Liver (tissue), 8 donors: ENCODE measurements at regions not wholly inside any gene's neighbourhood (a gene's known extent, or its start where the extent isn't known, plus 50 kb on each side); places are given as distances from the start of the nearest gene placed in this dataset.

Source experiments
- DNase-seq: peaks from one replicate; pipeline ENCODE4 v3.0.0-alpha.2; 2017; ENCODE audit warnings: low spot score
- H3K27ac ChIP-seq, 2 donors: one replicate each; pipeline ENCODE4 v1.7.0; 2013; ENCODE audit warnings: inconsistent platforms in 2 of 2, low read length in 2 of 2, control low read depth in 1 of 2, low read depth in 1 of 2, mild to moderate bottlenecking in 1 of 2
- H3K27me3 ChIP-seq, 4 donors: one replicate each; pipeline versions ENCODE4 v1.6.1 to v1.7.0; 2013; ENCODE audit warnings: low read length in 3 of 4, inconsistent platforms in 1 of 4, mild to moderate bottlenecking in 1 of 4, moderate library complexity in 1 of 4; ENCODE audit not compliant: control insufficient read depth in 4 of 4, insufficient read depth in 4 of 4
- H3K36me3 ChIP-seq, 4 donors: one replicate each; pipeline versions ENCODE4 v1.6.1 to v1.7.0; 2013; ENCODE audit warnings: low read length in 3 of 4, mild to moderate bottlenecking in 3 of 4, low read depth in 1 of 4, moderate library complexity in 1 of 4; ENCODE audit not compliant: control insufficient read depth in 4 of 4, insufficient read depth in 3 of 4
- H3K4me1 ChIP-seq, 4 donors: one replicate each; pipeline versions ENCODE4 v1.6.1 to v1.7.0; 2013; ENCODE audit warnings: low read length in 3 of 4, mild to moderate bottlenecking in 3 of 4, moderate library complexity in 1 of 4; ENCODE audit not compliant: control insufficient read depth in 4 of 4, insufficient read depth in 4 of 4
- H3K4me3 ChIP-seq, 3 donors: one replicate each; pipeline versions ENCODE4 v1.6.1 to v1.7.0; 2013; ENCODE audit warnings: low read length in 3 of 3, control low read depth in 1 of 3, low read depth in 1 of 3, mild to moderate bottlenecking in 1 of 3
- H3K9ac ChIP-seq, 2 donors: one replicate each; pipeline ENCODE4 v1.7.0; 2013; ENCODE audit warnings: low read length in 2 of 2, mild to moderate bottlenecking in 2 of 2, moderate library complexity in 2 of 2, control low read depth in 1 of 2, low read depth in 1 of 2
- H3K9me3 ChIP-seq, 4 donors: one replicate each; pipeline versions ENCODE4 v1.6.1 to v1.7.0; 2013; ENCODE audit warnings: low read length in 3 of 4; ENCODE audit not compliant: control insufficient read depth in 4 of 4
- EGR1 ChIP-seq, 2 donors: IDR thresholded peaks; 2 replicates each; pipeline ENCODE4 v1.6.1; 2016 to 2018; ENCODE audit warnings: antibody characterized with exemption in 2 of 2, low read depth in 2 of 2
- FOXA1 ChIP-seq: IDR thresholded peaks from 2 replicates; pipeline ENCODE4 v1.6.1; 2016; ENCODE audit warnings: antibody characterized with exemption
- FOXA2 ChIP-seq: IDR thresholded peaks from 2 replicates; pipeline ENCODE4 v1.6.1; 2016; ENCODE audit warnings: antibody characterized with exemption
- GABPA ChIP-seq, 2 donors: IDR thresholded peaks in 1 of 2; conservative IDR thresholded peaks in 1 of 2; 2 replicates each; pipeline ENCODE4 v1.6.1; 2016; ENCODE audit warnings: antibody characterized with exemption in 2 of 2, mild to moderate bottlenecking in 1 of 2, moderate library complexity in 1 of 2
- HNF4A ChIP-seq, 2 donors: conservative IDR thresholded peaks; 2 replicates each; pipeline ENCODE4 v1.6.1; 2016; ENCODE audit warnings: antibody characterized with exemption in 2 of 2, mild to moderate bottlenecking in 2 of 2
- HNF4G ChIP-seq: IDR thresholded peaks from 2 replicates; pipeline ENCODE4 v1.6.1; 2016; ENCODE audit warnings: antibody characterized with exemption
- JUND ChIP-seq, 2 donors: IDR thresholded peaks; 2 replicates each; pipeline ENCODE4 v1.6.1; 2016; ENCODE audit warnings: antibody characterized with exemption in 2 of 2
- NR2F2 ChIP-seq: IDR thresholded peaks from 2 replicates; pipeline ENCODE4 v1.6.1; 2016; ENCODE audit warnings: antibody characterized with exemption
- RAD21 ChIP-seq, 2 donors: IDR thresholded peaks; 2 replicates each; pipeline ENCODE4 v1.6.1; 2016; ENCODE audit warnings: antibody characterized with exemption in 2 of 2, mild to moderate bottlenecking in 2 of 2
- RXRA ChIP-seq, 2 donors: IDR thresholded peaks; 2 replicates each; pipeline ENCODE4 v1.6.1; 2017 to 2018; ENCODE audit warnings: antibody characterized with exemption in 2 of 2, mild to moderate bottlenecking in 1 of 2
- SP1 ChIP-seq: IDR thresholded peaks from 2 replicates; pipeline ENCODE4 v1.6.1; 2018; ENCODE audit warnings: antibody characterized with exemption, mild to moderate bottlenecking
- TAF1 ChIP-seq: conservative IDR thresholded peaks from 2 replicates; pipeline ENCODE4 v1.6.1; 2016; ENCODE audit warnings: antibody characterized with exemption, mild to moderate bottlenecking
- YY1 ChIP-seq: IDR thresholded peaks from 2 replicates; pipeline ENCODE4 v1.6.1; 2016; ENCODE audit warnings: antibody characterized with exemption, mild to moderate bottlenecking
- WGBS: extraction: QIAGEN DNeasy Blood & Tissue Kit; methylation state at CpG from one replicate; pipeline ENCODE4 v1.1.7; 2013; 5-methylcytosine and 5-hydroxymethylcytosine counted together
- TF ChIP-seq, protein P1 (sequence below): IDR thresholded peaks from 2 replicates; pipeline ENCODE4 v1.6.1; 2016; ENCODE audit warnings: antibody characterized with exemption, mild to moderate bottlenecking
- TF ChIP-seq, protein P2 (sequence below): IDR thresholded peaks from 2 replicates; pipeline ENCODE4 v1.6.1; 2016; ENCODE audit warnings: antibody characterized with exemption
- TF ChIP-seq, protein P3 (sequence below): fragments of 150-350 bp; IDR thresholded peaks from 2 replicates; pipeline ENCODE4 v1.5.1; 2017; ENCODE audit warnings: improper control_type of control experiment, low read depth, low read length; ENCODE audit not compliant: missing input control
- TF ChIP-seq, protein P4 (sequence below): IDR thresholded peaks from 2 replicates; pipeline ENCODE4 v1.6.1; 2016; ENCODE audit warnings: antibody characterized with exemption
- TF ChIP-seq, protein P5 (sequence below): IDR thresholded peaks from 2 replicates; pipeline ENCODE4 v1.6.1; 2016; ENCODE audit warnings: antibody characterized with exemption
- donor health status: healthy.
- donor health status: healthy.
- donor health status: healthy.
- donor health status: healthy.
- donor health status: healthy.

DNA sequence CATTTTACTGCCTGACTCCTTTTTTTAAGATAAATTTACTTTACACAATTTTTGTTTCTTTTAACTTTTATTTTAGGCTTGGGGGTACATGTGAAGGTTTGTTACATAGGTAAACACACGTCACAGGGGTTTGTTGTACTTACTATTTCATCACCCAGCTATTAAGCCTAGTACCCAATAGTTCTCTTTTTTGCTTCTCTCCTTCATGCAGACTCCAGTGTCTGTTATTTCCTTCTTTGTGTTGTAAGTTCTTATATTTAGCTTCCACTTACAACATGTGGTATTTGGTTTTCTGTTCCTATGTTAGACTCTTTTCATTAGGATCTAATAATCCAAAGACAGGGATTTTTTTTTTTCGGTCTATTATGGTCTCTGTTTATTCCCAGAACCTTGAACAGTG is 83.5 kb upstream of the CCN6 start:
- Histone ChIP-seq H3K9me3 (no peaks in the 10 kb centered on the region), H3K27ac (no peak overlapping the region), H3K4me1 (no peaks in the 10 kb centered on the region), H3K27me3 (peaks cover 0 to 3% (median 0%) of the 10 kb centered on the region in 4 donors), H3K9ac (no peak overlapping the region), H3K36me3 (no peaks in the 10 kb centered on the region), H3K4me3 (no peak overlapping the region)
- TF ChIP-seq FOXA2 (no peak), RAD21 (IDR thresholded peaks at IDR 0.05) (no peak), GABPA (IDR thresholded peaks at IDR 0.05 in 1 of 2, conservative IDR thresholded peaks at IDR 0.05 in 1 of 2) (no peak), EGR1 (IDR thresholded peaks at IDR 0.05; ENCODE audit: low read depth in 2 of 2) (no peak), HNF4G (no peak), JUND (IDR thresholded peaks at IDR 0.05) (no peak), RXRA (IDR thresholded peaks at IDR 0.05) (no peak), TAF1 (no peak), FOXA1 (no peak), SP1 (no peak), NR2F2 (no peak), HNF4A (conservative IDR thresholded peaks at IDR 0.05) (no peak), YY1 (no peak)
- TF ChIP-seq, protein P1, sequence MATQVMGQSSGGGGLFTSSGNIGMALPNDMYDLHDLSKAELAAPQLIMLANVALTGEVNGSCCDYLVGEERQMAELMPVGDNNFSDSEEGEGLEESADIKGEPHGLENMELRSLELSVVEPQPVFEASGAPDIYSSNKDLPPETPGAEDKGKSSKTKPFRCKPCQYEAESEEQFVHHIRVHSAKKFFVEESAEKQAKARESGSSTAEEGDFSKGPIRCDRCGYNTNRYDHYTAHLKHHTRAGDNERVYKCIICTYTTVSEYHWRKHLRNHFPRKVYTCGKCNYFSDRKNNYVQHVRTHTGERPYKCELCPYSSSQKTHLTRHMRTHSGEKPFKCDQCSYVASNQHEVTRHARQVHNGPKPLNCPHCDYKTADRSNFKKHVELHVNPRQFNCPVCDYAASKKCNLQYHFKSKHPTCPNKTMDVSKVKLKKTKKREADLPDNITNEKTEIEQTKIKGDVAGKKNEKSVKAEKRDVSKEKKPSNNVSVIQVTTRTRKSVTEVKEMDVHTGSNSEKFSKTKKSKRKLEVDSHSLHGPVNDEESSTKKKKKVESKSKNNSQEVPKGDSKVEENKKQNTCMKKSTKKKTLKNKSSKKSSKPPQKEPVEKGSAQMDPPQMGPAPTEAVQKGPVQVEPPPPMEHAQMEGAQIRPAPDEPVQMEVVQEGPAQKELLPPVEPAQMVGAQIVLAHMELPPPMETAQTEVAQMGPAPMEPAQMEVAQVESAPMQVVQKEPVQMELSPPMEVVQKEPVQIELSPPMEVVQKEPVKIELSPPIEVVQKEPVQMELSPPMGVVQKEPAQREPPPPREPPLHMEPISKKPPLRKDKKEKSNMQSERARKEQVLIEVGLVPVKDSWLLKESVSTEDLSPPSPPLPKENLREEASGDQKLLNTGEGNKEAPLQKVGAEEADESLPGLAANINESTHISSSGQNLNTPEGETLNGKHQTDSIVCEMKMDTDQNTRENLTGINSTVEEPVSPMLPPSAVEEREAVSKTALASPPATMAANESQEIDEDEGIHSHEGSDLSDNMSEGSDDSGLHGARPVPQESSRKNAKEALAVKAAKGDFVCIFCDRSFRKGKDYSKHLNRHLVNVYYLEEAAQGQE: no peak
- TF ChIP-seq, protein P2, sequence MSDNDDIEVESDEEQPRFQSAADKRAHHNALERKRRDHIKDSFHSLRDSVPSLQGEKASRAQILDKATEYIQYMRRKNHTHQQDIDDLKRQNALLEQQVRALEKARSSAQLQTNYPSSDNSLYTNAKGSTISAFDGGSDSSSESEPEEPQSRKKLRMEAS: no peak
- TF ChIP-seq, protein P3, sequence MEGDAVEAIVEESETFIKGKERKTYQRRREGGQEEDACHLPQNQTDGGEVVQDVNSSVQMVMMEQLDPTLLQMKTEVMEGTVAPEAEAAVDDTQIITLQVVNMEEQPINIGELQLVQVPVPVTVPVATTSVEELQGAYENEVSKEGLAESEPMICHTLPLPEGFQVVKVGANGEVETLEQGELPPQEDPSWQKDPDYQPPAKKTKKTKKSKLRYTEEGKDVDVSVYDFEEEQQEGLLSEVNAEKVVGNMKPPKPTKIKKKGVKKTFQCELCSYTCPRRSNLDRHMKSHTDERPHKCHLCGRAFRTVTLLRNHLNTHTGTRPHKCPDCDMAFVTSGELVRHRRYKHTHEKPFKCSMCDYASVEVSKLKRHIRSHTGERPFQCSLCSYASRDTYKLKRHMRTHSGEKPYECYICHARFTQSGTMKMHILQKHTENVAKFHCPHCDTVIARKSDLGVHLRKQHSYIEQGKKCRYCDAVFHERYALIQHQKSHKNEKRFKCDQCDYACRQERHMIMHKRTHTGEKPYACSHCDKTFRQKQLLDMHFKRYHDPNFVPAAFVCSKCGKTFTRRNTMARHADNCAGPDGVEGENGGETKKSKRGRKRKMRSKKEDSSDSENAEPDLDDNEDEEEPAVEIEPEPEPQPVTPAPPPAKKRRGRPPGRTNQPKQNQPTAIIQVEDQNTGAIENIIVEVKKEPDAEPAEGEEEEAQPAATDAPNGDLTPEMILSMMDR: no peak
- TF ChIP-seq, protein P4, sequence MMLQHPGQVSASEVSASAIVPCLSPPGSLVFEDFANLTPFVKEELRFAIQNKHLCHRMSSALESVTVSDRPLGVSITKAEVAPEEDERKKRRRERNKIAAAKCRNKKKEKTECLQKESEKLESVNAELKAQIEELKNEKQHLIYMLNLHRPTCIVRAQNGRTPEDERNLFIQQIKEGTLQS: no peak
- TF ChIP-seq, protein P5, sequence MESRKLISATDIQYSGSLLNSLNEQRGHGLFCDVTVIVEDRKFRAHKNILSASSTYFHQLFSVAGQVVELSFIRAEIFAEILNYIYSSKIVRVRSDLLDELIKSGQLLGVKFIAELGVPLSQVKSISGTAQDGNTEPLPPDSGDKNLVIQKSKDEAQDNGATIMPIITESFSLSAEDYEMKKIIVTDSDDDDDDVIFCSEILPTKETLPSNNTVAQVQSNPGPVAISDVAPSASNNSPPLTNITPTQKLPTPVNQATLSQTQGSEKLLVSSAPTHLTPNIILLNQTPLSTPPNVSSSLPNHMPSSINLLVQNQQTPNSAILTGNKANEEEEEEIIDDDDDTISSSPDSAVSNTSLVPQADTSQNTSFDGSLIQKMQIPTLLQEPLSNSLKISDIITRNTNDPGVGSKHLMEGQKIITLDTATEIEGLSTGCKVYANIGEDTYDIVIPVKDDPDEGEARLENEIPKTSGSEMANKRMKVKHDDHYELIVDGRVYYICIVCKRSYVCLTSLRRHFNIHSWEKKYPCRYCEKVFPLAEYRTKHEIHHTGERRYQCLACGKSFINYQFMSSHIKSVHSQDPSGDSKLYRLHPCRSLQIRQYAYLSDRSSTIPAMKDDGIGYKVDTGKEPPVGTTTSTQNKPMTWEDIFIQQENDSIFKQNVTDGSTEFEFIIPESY: no peak
- no peak for DNase-seq
- 81% methylated on average over 2 of the region's 2 CpGs for WGBS
